Esophagus muscularis mucosa (tissue), 4 donors: ENCODE measurements at regions not wholly inside any gene's neighbourhood (a gene's known extent, or its start where the extent isn't known, plus 50 kb on each side); places are given as distances from the start of the nearest gene placed in this dataset.

Source experiments
- CTCF ChIP-seq, 3 experiments: fragments of 200-600 bp in 2 of 3; fragments of 450-650 bp in 1 of 3; sonication (generic) in 2 of 3; IDR thresholded peaks; one replicate each; pipeline ENCODE4 v1.5.1; 2017 to 2019; ENCODE audit warnings: antibody characterized with exemption in 3 of 3, mild to moderate bottlenecking in 2 of 3, moderate library complexity in 1 of 3
- EP300 ChIP-seq: sonication (generic); formaldehyde crosslinking; IDR thresholded peaks from one replicate; pipeline ENCODE4 v1.6.1; 2017; ENCODE audit warnings: antibody characterized with exemption
- POLR2AphosphoS5 ChIP-seq, 2 donors: sonication (generic); formaldehyde crosslinking; IDR thresholded peaks; one replicate each; pipeline ENCODE4 v1.6.1; 2017; ENCODE audit warnings: antibody characterized with exemption in 2 of 2

DNA sequence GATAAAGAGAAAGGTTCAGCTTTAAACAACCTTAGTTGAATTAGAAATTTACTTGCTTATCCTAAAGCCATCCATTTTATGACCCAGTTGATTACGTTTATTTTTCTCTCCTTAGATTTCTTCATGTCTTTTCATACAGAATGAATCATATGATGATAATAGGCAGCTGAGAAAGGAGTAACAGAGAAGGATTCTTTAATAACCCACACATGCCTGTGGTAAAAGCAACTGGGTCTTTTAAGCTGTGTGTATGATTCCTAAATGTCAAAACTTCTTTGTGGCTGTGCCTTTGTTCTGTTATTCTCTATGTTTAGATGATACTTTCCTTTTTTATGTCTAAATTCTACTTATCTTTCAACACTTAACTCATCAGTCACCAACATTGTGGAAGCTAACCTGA lies 626.5 kb downstream of the NCAM2 start:
- no peak for TF ChIP-seq CTCF (IDR thresholded peaks at IDR 0.05)
- TF ChIP-seq POLR2AphosphoS5 (IDR thresholded peaks at IDR 0.05), result no peak
- no peak for TF ChIP-seq EP300
